T1000 (cell line): ENCODE measurements at regions not wholly inside any gene's neighbourhood (a gene's known extent, or its start where the extent isn't known, plus 50 kb on each side); places are given as distances from the start of the nearest gene placed in this dataset.

Source experiments
- DNase-seq: peaks from one replicate; lab custom pipeline; 2025; ENCODE audit warnings: mixed read lengths; lab: John Stamatoyannopoulos, UW

GRCh38 chr3:162193148-162194095 lies 696.8 kb downstream of the OTOL1 start:
- DNase-seq: no peak

GRCh38 chr3:162195147-162195546 lies 698.5 kb downstream of the OTOL1 start:
- no peak for DNase-seq

GRCh38 chr3:162196964-162197363 lies 700.4 kb downstream of the OTOL1 start:
- no peak for DNase-seq

GRCh38 chr3:162200836-162201235 lies 704.2 kb downstream of the OTOL1 start:
- no peak for DNase-seq

- DNase-seq: no peak
These were observed 710.0 kb downstream of the OTOL1 start for GRCh38 chr3:162206648-162207047.

- no peak for DNase-seq
These were observed 714.9 kb downstream of the OTOL1 start for GRCh38 chr3:162211470-162211869.

GRCh38 chr3:162213196-162213595 lies 716.6 kb downstream of the OTOL1 start:
- no peak for DNase-seq

- DNase-seq: no peak
These were observed 717.3 kb downstream of the OTOL1 start for GRCh38 chr3:162213956-162214355.

GRCh38 chr3:162217647-162218046 lies 721.0 kb downstream of the OTOL1 start:
- DNase-seq: no peak

GRCh38 chr3:162218479-162218878 lies 721.9 kb downstream of the OTOL1 start:
- DNase-seq: no peak

GRCh38 chr3:162224746-162225145 lies 728.1 kb downstream of the OTOL1 start:
- no peak for DNase-seq

- DNase-seq: no peak
These were observed 740.3 kb downstream of the OTOL1 start for GRCh38 chr3:162236949-162237348.

- no peak for DNase-seq
These were observed 754.2 kb downstream of the OTOL1 start for GRCh38 chr3:162250782-162251181.

GRCh38 chr3:162262129-162262528 lies 765.5 kb downstream of the OTOL1 start:
- no peak for DNase-seq

GRCh38 chr3:162263596-162263995 lies 767.0 kb downstream of the OTOL1 start:
- no peak for DNase-seq

- no peak for DNase-seq
These were observed 773.2 kb downstream of the OTOL1 start for GRCh38 chr3:162269636-162270458.

- DNase-seq: no peak
These were observed 777.5 kb downstream of the OTOL1 start for GRCh38 chr3:162274070-162274469.

GRCh38 chr3:162278834-162279233 lies 782.2 kb downstream of the OTOL1 start:
- DNase-seq: no peak

- DNase-seq: no peak
These were observed 788.7 kb downstream of the OTOL1 start for GRCh38 chr3:162285259-162285658.

GRCh38 chr3:162287600-162287999 lies 791.0 kb downstream of the OTOL1 start:
- DNase-seq: no peak

GRCh38 chr3:162292409-162292808 lies 795.8 kb downstream of the OTOL1 start:
- DNase-seq: no peak

- DNase-seq: peak; percentile 25
These were observed 798.8 kb downstream of the OTOL1 start for GRCh38 chr3:162295323-162295983.
